Neural progenitor cell (in vitro differentiated cells): ENCODE measurements at regions not wholly inside any gene's neighbourhood (a gene's known extent, or its start where the extent isn't known, plus 50 kb on each side); places are given as distances from the start of the nearest gene placed in this dataset.
"Not testable (repeated sequence)": the region's sequence is repeated elsewhere in the genome, so short reads cannot be mapped to it uniquely, and the experiment has no call there.

ENCODE experiments used
- DNase-seq: peaks from one replicate; pipeline ENCODE4 v3.0.0-alpha.2; 2016; ENCODE audit warnings: low spot score
- H2AFZ ChIP-seq: fragments of 200-600 bp; sonication (generic); replicated peaks from 2 replicates; pipeline ENCODE4 v1.6.1; 2016; ENCODE audit warnings: antibody characterized with exemption
- H3F3A ChIP-seq: fragments of 200-600 bp; sonication (generic); 2 replicates; pipeline ENCODE4 v1.6.1; 2016; ENCODE audit warnings: antibody characterized with exemption, low read depth
- H3K27ac ChIP-seq: fragments of 200-600 bp; sonication (generic); 2 replicates; pipeline ENCODE4 v1.5.1; 2016; ENCODE audit warnings: mild to moderate bottlenecking
- H3K27me3 ChIP-seq: fragments of 200-600 bp; sonication (generic); 2 replicates; pipeline ENCODE4 v1.6.1; 2016; ENCODE audit warnings: mild to moderate bottlenecking, moderate library complexity
- H3K36me3 ChIP-seq: fragments of 200-600 bp; sonication (generic); 2 replicates; pipeline ENCODE4 v1.5.1; 2016
- H3K4me1 ChIP-seq: fragments of 200-600 bp; sonication (generic); 2 replicates; pipeline ENCODE4 v1.6.1; 2016; ENCODE audit warnings: mixed run types
- H3K4me2 ChIP-seq: fragments of 200-600 bp; sonication (generic); 2 replicates; pipeline ENCODE4 v1.6.1; 2016
- H3K4me3 ChIP-seq: fragments of 200-600 bp; sonication (generic); 2 replicates; pipeline ENCODE4 v1.5.1; 2016
- H3K79me2 ChIP-seq: fragments of 200-600 bp; sonication (generic); 2 replicates; pipeline ENCODE4 v1.6.1; 2016; ENCODE audit warnings: low read depth
- H3K9ac ChIP-seq: fragments of 200-600 bp; sonication (generic); 2 replicates; pipeline ENCODE4 v1.6.1; 2016
- H3K9me3 ChIP-seq: fragments of 200-600 bp; sonication (generic); 2 replicates; pipeline ENCODE4 v1.5.1; 2016; ENCODE audit warnings: low read depth
- H4K20me1 ChIP-seq: fragments of 200-600 bp; sonication (generic); 2 replicates; pipeline ENCODE4 v1.6.1; 2016; ENCODE audit warnings: low read depth
- H3K27ac Mint-ChIP-seq: 3 replicates; pipeline ENCODE4 v1.8.0; 2021; ENCODE audit warnings: mixed read lengths
- H3K27me3 Mint-ChIP-seq: 2 replicates; pipeline ENCODE4 v1.8.0; 2022; ENCODE audit warnings: low read depth, mild to moderate bottlenecking, inconsistent platforms, moderate library complexity, mixed read lengths; ENCODE audit not compliant: insufficient read depth
- H3K36me3 Mint-ChIP-seq: 3 replicates; pipeline ENCODE4 v1.8.0; 2021; ENCODE audit warnings: mixed read lengths
- H3K4me1 Mint-ChIP-seq: 3 replicates; pipeline ENCODE4 v1.8.0; 2021; ENCODE audit warnings: mixed read lengths
- H3K4me3 Mint-ChIP-seq: 3 replicates; pipeline ENCODE4 v1.8.0; 2021; ENCODE audit warnings: mild to moderate bottlenecking, moderate library complexity, mixed read lengths
- H3K9me3 Mint-ChIP-seq: 3 replicates; pipeline ENCODE4 v1.8.0; 2020; ENCODE audit warnings: mixed read lengths
- EZH2 ChIP-seq: fragments of 200-600 bp; sonication (generic); IDR thresholded peaks from 2 replicates; pipeline ENCODE4 v1.6.1; 2017; ENCODE audit warnings: antibody characterized with exemption, mild to moderate bottlenecking, moderate library complexity
- EZH2phosphoT487 ChIP-seq: fragments of 200-600 bp; sonication (generic); IDR thresholded peaks from 2 replicates; pipeline ENCODE4 v1.6.1; 2017; ENCODE audit warnings: antibody characterized with exemption
- TF ChIP-seq, protein P1 (sequence below): fragments of 200-600 bp; sonication (generic); IDR thresholded peaks from 2 replicates; pipeline ENCODE4 v1.5.1; 2017; ENCODE audit warnings: antibody characterized with exemption, mild to moderate bottlenecking

DNA sequence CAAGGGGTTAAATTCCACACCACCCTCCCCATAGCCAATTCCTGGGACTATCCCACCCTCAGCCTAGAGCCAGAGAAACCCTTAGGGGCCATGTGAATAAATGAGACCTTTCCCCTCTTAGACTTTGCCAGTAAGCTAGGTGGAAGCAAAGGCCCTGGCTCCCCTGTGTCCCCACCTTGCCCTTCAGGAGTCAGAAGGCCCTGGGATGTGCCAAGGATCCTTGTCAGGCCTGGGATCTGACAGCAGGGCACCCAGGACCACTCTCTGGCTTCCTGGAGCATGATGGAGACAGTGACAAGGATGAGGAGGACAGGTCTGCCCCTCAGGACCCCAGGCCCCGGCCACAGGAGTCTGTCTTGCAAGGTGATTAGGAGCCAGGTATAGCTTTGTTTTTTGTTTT lies 125.0 kb upstream of the HAND1 start:
- Mint-ChIP-seq H3K27ac (no peak overlapping the region), H3K9me3 (no peaks in the 10 kb centered on the region), H3K27me3 (peaks cover 21% of the 10 kb centered on the region), H3K36me3 (no peaks in the 10 kb centered on the region), H3K4me3 (no peak overlapping the region), H3K4me1 (no peaks in the 10 kb centered on the region)
- Histone ChIP-seq H3K27me3 (peaks cover 28% of the 10 kb centered on the region), H3K9me3 (no peaks in the 10 kb centered on the region), H3K27ac (no peak overlapping the region), H3K4me3 (no peak overlapping the region), H3K4me1 (peaks cover 2% of the 10 kb centered on the region), H3K36me3 (no peaks in the 10 kb centered on the region), H3F3A (no peaks in the 10 kb centered on the region), H3K9ac (no peak overlapping the region), H3K4me2 (no peak overlapping the region), H3K79me2 (no peaks in the 10 kb centered on the region), H4K20me1 (no peaks in the 10 kb centered on the region), H2AFZ (no peak overlapping the region)
- no peak for DNase-seq
- TF ChIP-seq EZH2 (no peak), EZH2phosphoT487 (no peak)
- TF ChIP-seq, protein P1, sequence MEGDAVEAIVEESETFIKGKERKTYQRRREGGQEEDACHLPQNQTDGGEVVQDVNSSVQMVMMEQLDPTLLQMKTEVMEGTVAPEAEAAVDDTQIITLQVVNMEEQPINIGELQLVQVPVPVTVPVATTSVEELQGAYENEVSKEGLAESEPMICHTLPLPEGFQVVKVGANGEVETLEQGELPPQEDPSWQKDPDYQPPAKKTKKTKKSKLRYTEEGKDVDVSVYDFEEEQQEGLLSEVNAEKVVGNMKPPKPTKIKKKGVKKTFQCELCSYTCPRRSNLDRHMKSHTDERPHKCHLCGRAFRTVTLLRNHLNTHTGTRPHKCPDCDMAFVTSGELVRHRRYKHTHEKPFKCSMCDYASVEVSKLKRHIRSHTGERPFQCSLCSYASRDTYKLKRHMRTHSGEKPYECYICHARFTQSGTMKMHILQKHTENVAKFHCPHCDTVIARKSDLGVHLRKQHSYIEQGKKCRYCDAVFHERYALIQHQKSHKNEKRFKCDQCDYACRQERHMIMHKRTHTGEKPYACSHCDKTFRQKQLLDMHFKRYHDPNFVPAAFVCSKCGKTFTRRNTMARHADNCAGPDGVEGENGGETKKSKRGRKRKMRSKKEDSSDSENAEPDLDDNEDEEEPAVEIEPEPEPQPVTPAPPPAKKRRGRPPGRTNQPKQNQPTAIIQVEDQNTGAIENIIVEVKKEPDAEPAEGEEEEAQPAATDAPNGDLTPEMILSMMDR, result no peak

- Histone ChIP-seq H3K4me3 (no peak overlapping the region), H3K4me2 (no peak overlapping the region), H2AFZ (no peak overlapping the region), H3K79me2 (no peaks in the 10 kb centered on the region), H3K27ac (no peak overlapping the region), H3K36me3 (no peaks in the 10 kb centered on the region), H4K20me1 (no peaks in the 10 kb centered on the region), H3K27me3 (peaks cover 28% of the 10 kb centered on the region), H3K9me3 (no peaks in the 10 kb centered on the region), H3K4me1 (no peaks in the 10 kb centered on the region), H3K9ac (no peak overlapping the region), H3F3A (no peaks in the 10 kb centered on the region)
- Mint-ChIP-seq H3K9me3 (no peaks in the 10 kb centered on the region), H3K4me1 (no peaks in the 10 kb centered on the region), H3K27ac (no peak overlapping the region), H3K27me3 (peaks cover 17% of the 10 kb centered on the region), H3K4me3 (no peak overlapping the region), H3K36me3 (no peaks in the 10 kb centered on the region)
- no peak for TF ChIP-seq EZH2phosphoT487
- TF ChIP-seq EZH2, result no peak
- TF ChIP-seq, protein P1, result no peak
- no peak for DNase-seq
Observed at GRCh38 chr5:154601014-154601413, 123.0 kb upstream of the HAND1 start.

GRCh38 chr5:154598021-154598420 lies 120.0 kb upstream of the HAND1 start:
- no peak overlapping the region for H3K4me3 Mint-ChIP-seq
- H3K27ac Mint-ChIP-seq, result no peak overlapping the region
- TF ChIP-seq, protein P1, result no peak
- TF ChIP-seq EZH2phosphoT487 (no peak), EZH2 (no peak)
- peaks cover 8% of the 10 kb centered on the region for H3K27me3 Mint-ChIP-seq
- H3K36me3 Mint-ChIP-seq, result no peaks in the 10 kb centered on the region
- no peak for DNase-seq
- H2AFZ ChIP-seq, result no peak overlapping the region
- H3K36me3 ChIP-seq, result no peaks in the 10 kb centered on the region
- no peak overlapping the region for H3K9ac ChIP-seq
- no peaks in the 10 kb centered on the region for H4K20me1 ChIP-seq
- no peaks in the 10 kb centered on the region for H3K9me3 Mint-ChIP-seq
- no peak overlapping the region for H3K4me2 ChIP-seq
- peaks cover 5% of the 10 kb centered on the region for H3K27me3 ChIP-seq
- H3K9me3 ChIP-seq, result no peaks in the 10 kb centered on the region
- no peaks in the 10 kb centered on the region for H3K4me1 ChIP-seq
- no peaks in the 10 kb centered on the region for H3F3A ChIP-seq
- H3K4me1 Mint-ChIP-seq, result no peaks in the 10 kb centered on the region
- no peaks in the 10 kb centered on the region for H3K79me2 ChIP-seq
- no peak overlapping the region for H3K27ac ChIP-seq
- no peak overlapping the region for H3K4me3 ChIP-seq

DNA sequence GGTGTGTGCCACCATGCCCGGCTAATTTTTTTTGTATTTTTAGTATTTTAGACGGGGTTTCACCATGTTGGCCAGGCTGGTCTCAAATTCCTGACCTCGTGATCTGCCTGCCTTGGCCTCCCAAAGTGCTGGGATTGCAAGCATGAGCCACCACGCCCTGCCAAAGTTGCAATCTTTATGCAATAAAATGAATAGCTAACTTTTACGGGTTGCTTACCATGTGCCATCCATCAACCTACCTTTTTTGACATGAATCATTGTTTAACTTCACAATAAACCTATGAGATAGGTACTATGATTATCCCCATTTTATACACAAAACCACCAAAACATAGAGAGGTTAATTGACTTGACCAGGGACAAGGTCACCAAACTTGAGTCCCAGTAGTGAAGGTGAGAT lies 118.8 kb upstream of the HAND1 start:
- H3K79me2 ChIP-seq, H4K20me1 ChIP-seq, H3K27me3 ChIP-seq, H3K9me3 ChIP-seq, H3K4me3 Mint-ChIP-seq, H3K36me3 Mint-ChIP-seq, H3K4me3 ChIP-seq, H3K4me1 Mint-ChIP-seq, H3F3A ChIP-seq, DNase-seq, H3K9me3 Mint-ChIP-seq, H3K27ac ChIP-seq, H2AFZ ChIP-seq, H3K9ac ChIP-seq, H3K36me3 ChIP-seq, H3K4me2 ChIP-seq, H3K27me3 Mint-ChIP-seq, H3K4me1 ChIP-seq, H3K27ac Mint-ChIP-seq: not testable (repeated sequence)
